Ascending aorta (tissue), 2 donors: ENCODE measurements at regions not wholly inside any gene's neighbourhood (a gene's known extent, or its start where the extent isn't known, plus 50 kb on each side); places are given as distances from the start of the nearest gene placed in this dataset.

Experiments used
- DNase-seq, 2 donors: peaks; one replicate each; pipeline ENCODE4 v3.0.0-alpha.2; 2019; ENCODE audit warnings: low spot score in 2 of 2
- H3K27ac ChIP-seq, 2 donors: fragments of 200-600 bp; sonication (generic); one replicate each; pipeline ENCODE4 v1.5.1; 2016 to 2017; ENCODE audit warnings: mild to moderate bottlenecking in 1 of 2
- H3K27me3 ChIP-seq: fragments of 200-600 bp; sonication (generic); one replicate; pipeline ENCODE4 v1.5.1; 2017
- H3K36me3 ChIP-seq, 2 donors: fragments of 200-600 bp; sonication (generic); one replicate each; pipeline ENCODE4 v1.5.1; 2016
- H3K4me1 ChIP-seq, 2 donors: fragments of 200-600 bp; sonication (generic); one replicate each; pipeline ENCODE4 v1.5.1; 2016 to 2017; ENCODE audit warnings: mild to moderate bottlenecking in 1 of 2
- H3K4me3 ChIP-seq, 2 donors: fragments of 200-600 bp; sonication (generic); one replicate each; pipeline ENCODE4 v1.5.1; 2016 to 2017; ENCODE audit warnings: mild to moderate bottlenecking in 1 of 2
- H3K9me3 ChIP-seq, 2 donors: fragments of 200-600 bp; sonication (generic); one replicate each; pipeline ENCODE4 v1.5.1; 2016
- intact Hi-C: fragments of 100-400 bp; cut with DNase I; formaldehyde crosslinking; loops from one replicate; pipeline ENCODE4 v1.15.1; 2023
- TF ChIP-seq, protein P1 (sequence below), 3 experiments: fragments of 200-600 bp in 2 of 3; fragments of 450-650 bp in 1 of 3; sonication (generic) in 2 of 3; IDR thresholded peaks; one replicate each; pipeline ENCODE4 v1.5.1; 2016 to 2019; ENCODE audit warnings: antibody characterized with exemption in 3 of 3, mild to moderate bottlenecking in 1 of 3, moderate library complexity in 1 of 3

- no peak overlapping the region for H3K27ac ChIP-seq
- H3K9me3 ChIP-seq: no peaks in the 10 kb centered on the region
- H3K4me3 ChIP-seq: no peak overlapping the region
- H3K27me3 ChIP-seq: no peaks in the 10 kb centered on the region
- TF ChIP-seq, protein P1, sequence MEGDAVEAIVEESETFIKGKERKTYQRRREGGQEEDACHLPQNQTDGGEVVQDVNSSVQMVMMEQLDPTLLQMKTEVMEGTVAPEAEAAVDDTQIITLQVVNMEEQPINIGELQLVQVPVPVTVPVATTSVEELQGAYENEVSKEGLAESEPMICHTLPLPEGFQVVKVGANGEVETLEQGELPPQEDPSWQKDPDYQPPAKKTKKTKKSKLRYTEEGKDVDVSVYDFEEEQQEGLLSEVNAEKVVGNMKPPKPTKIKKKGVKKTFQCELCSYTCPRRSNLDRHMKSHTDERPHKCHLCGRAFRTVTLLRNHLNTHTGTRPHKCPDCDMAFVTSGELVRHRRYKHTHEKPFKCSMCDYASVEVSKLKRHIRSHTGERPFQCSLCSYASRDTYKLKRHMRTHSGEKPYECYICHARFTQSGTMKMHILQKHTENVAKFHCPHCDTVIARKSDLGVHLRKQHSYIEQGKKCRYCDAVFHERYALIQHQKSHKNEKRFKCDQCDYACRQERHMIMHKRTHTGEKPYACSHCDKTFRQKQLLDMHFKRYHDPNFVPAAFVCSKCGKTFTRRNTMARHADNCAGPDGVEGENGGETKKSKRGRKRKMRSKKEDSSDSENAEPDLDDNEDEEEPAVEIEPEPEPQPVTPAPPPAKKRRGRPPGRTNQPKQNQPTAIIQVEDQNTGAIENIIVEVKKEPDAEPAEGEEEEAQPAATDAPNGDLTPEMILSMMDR (IDR thresholded peaks at IDR 0.05): no peak
- H3K4me1 ChIP-seq: no peaks in the 10 kb centered on the region
- H3K36me3 ChIP-seq: no peaks in the 10 kb centered on the region
- intact Hi-C loops: no loop called here
- no peak for DNase-seq
Observed at GRCh38 chr18:55999641-56000040, 411.6 kb upstream of the TCF4 start.

DNA sequence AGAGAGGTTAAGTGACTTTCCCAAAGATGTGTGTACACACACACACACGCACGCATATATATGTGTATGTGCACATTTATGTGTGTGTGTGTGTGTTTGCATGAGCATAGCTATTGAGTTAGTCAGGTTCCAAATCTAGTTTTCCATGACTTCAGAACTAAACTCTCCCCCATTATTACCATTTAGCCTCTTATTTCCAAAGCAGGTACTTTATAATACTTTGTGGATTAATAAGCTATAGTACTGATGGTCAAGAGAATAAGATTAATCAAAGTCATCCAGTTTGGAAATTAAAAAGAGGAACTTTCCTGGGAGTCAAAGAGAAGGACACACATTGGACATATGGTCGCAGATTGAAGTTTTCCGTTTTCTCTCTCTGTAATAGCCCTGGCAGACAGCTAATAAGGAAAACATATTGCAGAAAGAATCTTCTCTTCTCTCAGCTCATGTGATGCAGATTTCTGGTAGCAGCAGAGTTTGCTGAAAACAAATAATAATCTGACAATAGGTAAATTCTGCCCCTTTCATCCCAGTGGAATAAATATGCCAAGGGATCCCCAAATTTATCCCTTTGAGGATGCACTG lies 410.9 kb upstream of the TCF4 start:
- no peaks in the 10 kb centered on the region for H3K4me1 ChIP-seq
- intact Hi-C loops: no loop called here
- no peak for DNase-seq
- no peak overlapping the region for H3K27ac ChIP-seq
- H3K9me3 ChIP-seq: no peaks in the 10 kb centered on the region
- no peaks in the 10 kb centered on the region for H3K36me3 ChIP-seq
- TF ChIP-seq, protein P1 (IDR thresholded peaks at IDR 0.05): no peak
- H3K4me3 ChIP-seq: no peak overlapping the region
- no peaks in the 10 kb centered on the region for H3K27me3 ChIP-seq

GRCh38 chr18:55998071-55998522 lies 410.1 kb upstream of the TCF4 start:
- H3K27me3 ChIP-seq: no peaks in the 10 kb centered on the region
- H3K4me3 ChIP-seq: no peak overlapping the region
- TF ChIP-seq, protein P1 (IDR thresholded peaks at IDR 0.05): no peak
- intact Hi-C loops: no loop called here
- no peaks in the 10 kb centered on the region for H3K4me1 ChIP-seq
- no peak overlapping the region for H3K27ac ChIP-seq
- no peaks in the 10 kb centered on the region for H3K36me3 ChIP-seq
- H3K9me3 ChIP-seq: no peaks in the 10 kb centered on the region
- no peak for DNase-seq

GRCh38 chr18:55997151-55997561 lies 409.2 kb upstream of the TCF4 start:
- intact Hi-C loops: no loop called here
- TF ChIP-seq, protein P1 (IDR thresholded peaks at IDR 0.05): no peak
- Histone ChIP-seq H3K4me1 (no peaks in the 10 kb centered on the region), H3K9me3 (no peaks in the 10 kb centered on the region), H3K27me3 (no peaks in the 10 kb centered on the region), H3K4me3 (no peak overlapping the region), H3K36me3 (no peaks in the 10 kb centered on the region), H3K27ac (no peak overlapping the region)
- DNase-seq: no peak

DNA sequence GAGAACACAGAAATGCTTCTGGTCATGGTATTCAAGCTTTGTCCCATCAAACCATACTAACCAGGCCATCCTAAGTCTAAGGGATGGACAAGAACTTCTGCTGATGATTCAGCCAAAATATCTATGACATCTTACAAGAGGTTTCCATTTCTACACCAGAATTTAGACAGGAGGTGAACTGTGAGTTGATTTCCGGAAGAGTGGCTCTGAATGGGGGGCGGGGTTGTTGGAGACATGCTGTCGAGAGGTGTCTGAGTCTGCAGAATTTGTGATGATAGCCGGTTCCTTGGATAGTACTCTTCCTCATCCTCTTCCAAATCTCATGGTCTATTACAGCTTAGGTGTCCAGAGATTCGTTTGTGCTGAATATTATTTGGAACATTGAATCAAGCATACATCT lies 408.7 kb upstream of the TCF4 start:
- no peak overlapping the region for H3K4me3 ChIP-seq
- no peak for DNase-seq
- no peak overlapping the region for H3K27ac ChIP-seq
- no peaks in the 10 kb centered on the region for H3K4me1 ChIP-seq
- TF ChIP-seq, protein P1 (IDR thresholded peaks at IDR 0.05): no peak
- H3K36me3 ChIP-seq: no peaks in the 10 kb centered on the region
- no peaks in the 10 kb centered on the region for H3K27me3 ChIP-seq
- H3K9me3 ChIP-seq: no peaks in the 10 kb centered on the region
- intact Hi-C loops: no loop called here

- no peaks in the 10 kb centered on the region for H3K4me1 ChIP-seq
- H3K4me3 ChIP-seq: no peak overlapping the region
- H3K27me3 ChIP-seq: no peaks in the 10 kb centered on the region
- no peak overlapping the region for H3K27ac ChIP-seq
- no peak for DNase-seq
- H3K9me3 ChIP-seq: no peaks in the 10 kb centered on the region
- H3K36me3 ChIP-seq: no peaks in the 10 kb centered on the region
- intact Hi-C loops: no loop called here
- TF ChIP-seq, protein P1 (IDR thresholded peaks at IDR 0.05): no peak
Observed at GRCh38 chr18:55990186-55990585, 402.2 kb upstream of the TCF4 start.
